SJSA1 (cell line): ENCODE measurements at regions not wholly inside any gene's neighbourhood (a gene's known extent, or its start where the extent isn't known, plus 50 kb on each side); places are given as distances from the start of the nearest gene placed in this dataset.
"Not testable (repeated sequence)": the region's sequence is repeated elsewhere in the genome, so short reads cannot be mapped to it uniquely, and the experiment has no call there.

Experiments used
- DNase-seq, 2 experiments: peaks; one replicate each; pipeline ENCODE4 v3.0.0-alpha.2; 2015 to 2020; ENCODE audit warnings: low spot score in 2 of 2, low read depth in 1 of 2
- H3K27ac ChIP-seq: fragments of 250-450 bp; sonication (Bioruptor Pico); 2 replicates; pipeline ENCODE4 v1.5.1; 2020; ENCODE audit warnings: mild to moderate bottlenecking, moderate library complexity
- H3K27me3 ChIP-seq: fragments of 250-450 bp; sonication (Bioruptor Pico); replicated peaks from 2 replicates; pipeline ENCODE4 v1.5.1; 2020; ENCODE audit warnings: mild to moderate bottlenecking, moderate library complexity
- H3K36me3 ChIP-seq: fragments of 250-450 bp; sonication (Bioruptor Pico); 2 replicates; pipeline ENCODE4 v1.5.1; 2020; ENCODE audit warnings: mild to moderate bottlenecking
- H3K4me1 ChIP-seq: fragments of 250-450 bp; sonication (Bioruptor Pico); replicated peaks from 2 replicates; pipeline ENCODE4 v1.6.1; 2021; ENCODE audit warnings: mild to moderate bottlenecking
- H3K4me3 ChIP-seq: fragments of 250-450 bp; sonication (Bioruptor Pico); 2 replicates; pipeline ENCODE4 v1.5.1; 2020; ENCODE audit warnings: mild to moderate bottlenecking
- H3K9me3 ChIP-seq: fragments of 250-450 bp; sonication (Bioruptor Pico); replicated peaks from 2 replicates; pipeline ENCODE4 v1.5.1; 2020; ENCODE audit warnings: mild to moderate bottlenecking

- H3K4me1 ChIP-seq: peaks cover 16% of the 10 kb centered on the region
- not testable (repeated sequence) for H3K27me3 ChIP-seq, H3K4me3 ChIP-seq, H3K9me3 ChIP-seq, H3K36me3 ChIP-seq, H3K27ac ChIP-seq
- peak; percentile 32 to 69 for DNase-seq
Measured at GRCh38 chr3:75429561-75430220, 234.4 kb upstream of the FRG2C start.

DNA sequence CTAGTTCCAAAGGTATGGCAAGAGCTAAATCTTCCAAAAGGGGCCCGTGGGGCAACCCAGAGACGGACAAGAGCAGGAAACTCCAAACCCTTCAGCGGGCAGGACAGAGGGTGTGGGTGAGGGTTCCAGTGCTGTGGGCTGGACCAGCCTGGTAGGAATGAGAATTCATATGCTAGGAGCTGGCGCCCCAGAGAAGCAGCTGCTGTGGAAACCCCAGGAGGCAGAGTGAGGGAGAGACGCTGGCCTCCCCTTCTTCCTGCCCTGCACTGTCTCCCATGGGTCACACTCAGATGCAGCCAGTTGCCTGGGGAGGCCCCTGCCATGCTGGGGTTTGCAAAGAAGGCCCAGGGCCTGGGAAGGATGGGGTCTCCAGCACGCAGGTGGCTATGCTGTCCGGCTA is 233.7 kb upstream of the FRG2C start:
- not testable (repeated sequence) for H3K27me3 ChIP-seq, H3K27ac ChIP-seq, H3K4me3 ChIP-seq, DNase-seq, H3K9me3 ChIP-seq, H3K36me3 ChIP-seq
- H3K4me1 ChIP-seq: peaks cover 16% of the 10 kb centered on the region

DNA sequence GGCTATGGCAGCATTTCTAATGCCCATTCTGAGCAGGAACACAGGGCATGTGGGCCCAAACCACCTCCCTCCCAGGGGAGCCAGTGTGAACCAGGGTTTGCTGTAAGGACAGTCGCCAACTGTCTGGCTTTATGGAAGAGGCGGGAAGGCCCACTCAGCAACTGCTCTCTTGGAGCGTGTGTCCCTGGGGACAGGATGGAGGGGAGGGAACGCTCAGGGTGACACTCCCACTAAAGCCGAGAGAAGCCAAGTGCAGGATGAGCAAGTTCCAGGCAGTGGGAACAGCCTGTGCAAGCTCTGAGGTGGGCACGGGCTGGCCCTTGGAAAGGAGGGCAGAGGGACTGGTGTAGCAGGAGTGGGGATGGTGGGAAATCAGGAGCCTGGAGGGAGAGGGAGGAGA is 233.0 kb upstream of the FRG2C start:
- not testable (repeated sequence) for H3K9me3 ChIP-seq, H3K4me3 ChIP-seq, H3K36me3 ChIP-seq, H3K27ac ChIP-seq, H3K27me3 ChIP-seq, DNase-seq
- H3K4me1 ChIP-seq: peaks cover 16% of the 10 kb centered on the region

DNA sequence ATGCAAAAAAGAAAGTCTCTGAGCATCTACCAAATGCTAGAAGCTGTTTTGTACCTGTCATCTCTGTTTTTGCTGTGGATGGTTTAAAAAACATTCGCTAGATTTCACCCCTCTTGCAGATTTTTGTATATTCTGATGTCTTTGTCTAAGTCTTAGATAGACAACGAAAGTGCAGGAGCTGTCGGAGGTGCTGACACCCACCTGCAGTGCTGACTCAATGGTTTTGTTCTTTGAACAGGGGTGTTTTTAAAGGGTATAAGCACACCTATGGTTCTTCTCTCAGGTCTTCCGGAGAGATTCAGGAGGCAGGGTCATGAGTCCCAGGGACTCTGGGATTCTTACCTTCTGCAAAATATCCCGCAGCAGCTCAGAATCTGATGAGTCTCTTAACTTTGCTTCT is 231.7 kb upstream of the FRG2C start:
- not testable (repeated sequence) for H3K27me3 ChIP-seq, H3K9me3 ChIP-seq, H3K36me3 ChIP-seq, H3K4me3 ChIP-seq
- DNase-seq: peak in 1 of 2 experiments; percentile 2
- Histone ChIP-seq H3K4me1 (peaks cover 16% of the 10 kb centered on the region), H3K27ac (peak overlapping the region; percentile 56; the same call in 1 of the 2 replicates)

- not testable (repeated sequence) for H3K36me3 ChIP-seq, H3K27me3 ChIP-seq, H3K9me3 ChIP-seq, H3K4me3 ChIP-seq
- H3K27ac ChIP-seq: peak overlapping the region; percentile 93
- peaks cover 16% of the 10 kb centered on the region for H3K4me1 ChIP-seq
- DNase-seq: peak; percentile 59 to 88
Measured at GRCh38 chr3:75432885-75433284, 231.2 kb upstream of the FRG2C start.

DNA sequence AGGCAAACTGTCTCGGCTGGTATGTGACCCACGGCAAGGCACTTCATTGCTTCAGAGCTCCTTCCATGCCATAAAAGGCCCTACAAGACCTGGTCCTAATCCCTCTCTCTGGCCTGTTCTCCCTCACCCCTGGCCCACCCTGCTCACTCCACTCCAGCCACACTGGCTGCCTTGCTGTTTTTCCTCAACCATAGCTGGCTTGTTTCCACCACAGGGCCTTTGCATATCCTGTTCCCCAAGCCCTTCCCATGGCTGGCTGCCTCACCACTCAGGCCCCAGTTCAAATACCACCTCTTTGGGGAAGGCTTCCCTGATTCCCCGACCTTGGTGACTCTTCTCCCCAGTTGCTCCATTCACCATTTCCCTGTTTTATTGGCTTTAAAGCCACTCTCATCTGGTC is 230.8 kb upstream of the FRG2C start:
- not testable (repeated sequence) for DNase-seq, H3K36me3 ChIP-seq, H3K27me3 ChIP-seq, H3K4me3 ChIP-seq, H3K9me3 ChIP-seq
- peaks cover 16% of the 10 kb centered on the region for H3K4me1 ChIP-seq
- H3K27ac ChIP-seq: peak overlapping the region; percentile 93

GRCh38 chr3:75434276-75434912 is 229.7 kb upstream of the FRG2C start:
- DNase-seq: peak; percentile 59 to 71

DNA sequence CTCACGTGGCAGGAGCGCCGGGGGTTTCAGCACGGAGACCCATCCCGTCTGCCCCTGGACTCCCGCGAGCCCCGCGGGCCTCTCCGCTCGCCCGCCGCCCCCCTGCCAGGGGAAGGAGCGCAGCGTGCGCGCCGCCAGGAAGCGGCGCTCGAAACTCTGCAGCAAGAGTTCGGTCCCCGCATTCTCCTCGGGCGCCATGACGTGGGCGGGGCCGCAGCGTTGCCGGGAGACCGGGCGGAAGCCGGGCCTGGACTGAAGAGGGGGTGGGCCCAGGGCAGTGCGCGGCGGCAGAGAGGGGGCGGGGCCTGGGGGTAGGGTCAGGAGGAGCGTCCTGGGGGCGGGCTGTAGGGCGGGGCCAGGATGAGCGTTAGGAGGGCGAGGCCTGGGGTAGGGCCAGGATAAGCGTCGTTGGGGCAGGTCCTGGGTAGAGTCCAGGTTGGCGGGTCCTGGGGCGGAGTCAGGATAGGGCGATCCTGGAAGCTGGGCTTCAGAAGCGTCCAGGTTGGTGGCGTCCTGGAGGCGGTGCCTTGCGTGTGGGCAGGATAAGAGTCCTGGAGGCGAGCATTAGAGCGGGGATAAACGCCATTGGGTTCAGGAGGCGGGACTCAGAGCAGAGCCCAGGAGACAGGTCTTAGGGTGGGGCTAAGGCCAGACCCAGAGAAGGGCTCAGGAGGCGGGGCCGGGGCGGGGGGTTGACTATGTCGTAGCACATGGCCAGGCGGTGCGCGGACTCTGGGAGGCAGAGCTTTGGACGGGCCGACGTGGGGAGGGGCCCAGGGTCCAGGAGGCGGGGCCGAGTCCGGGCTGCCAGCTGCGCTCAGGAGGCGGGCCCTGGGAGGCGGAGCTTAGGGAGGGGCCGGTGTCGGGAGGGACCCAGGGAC is 229.0 kb upstream of the FRG2C start:
- Histone ChIP-seq H3K4me3 (peak overlapping the region; percentile 53), H3K27ac (peak overlapping the region; percentile 93), H3K4me1 (peaks cover 16% of the 10 kb centered on the region)
- not testable (repeated sequence) for H3K27me3 ChIP-seq, H3K9me3 ChIP-seq, H3K36me3 ChIP-seq
- DNase-seq: peak; percentile 93 to 98

More at GRCh38 chr3:75434276-75434912, 229.7 kb upstream of the FRG2C start:
- H3K27me3 ChIP-seq, H3K9me3 ChIP-seq, H3K36me3 ChIP-seq: not testable (repeated sequence)
- Histone ChIP-seq H3K4me3 (peak overlapping the region; percentile 53), H3K4me1 (peaks cover 16% of the 10 kb centered on the region), H3K27ac (peak overlapping the region; percentile 93)

DNA sequence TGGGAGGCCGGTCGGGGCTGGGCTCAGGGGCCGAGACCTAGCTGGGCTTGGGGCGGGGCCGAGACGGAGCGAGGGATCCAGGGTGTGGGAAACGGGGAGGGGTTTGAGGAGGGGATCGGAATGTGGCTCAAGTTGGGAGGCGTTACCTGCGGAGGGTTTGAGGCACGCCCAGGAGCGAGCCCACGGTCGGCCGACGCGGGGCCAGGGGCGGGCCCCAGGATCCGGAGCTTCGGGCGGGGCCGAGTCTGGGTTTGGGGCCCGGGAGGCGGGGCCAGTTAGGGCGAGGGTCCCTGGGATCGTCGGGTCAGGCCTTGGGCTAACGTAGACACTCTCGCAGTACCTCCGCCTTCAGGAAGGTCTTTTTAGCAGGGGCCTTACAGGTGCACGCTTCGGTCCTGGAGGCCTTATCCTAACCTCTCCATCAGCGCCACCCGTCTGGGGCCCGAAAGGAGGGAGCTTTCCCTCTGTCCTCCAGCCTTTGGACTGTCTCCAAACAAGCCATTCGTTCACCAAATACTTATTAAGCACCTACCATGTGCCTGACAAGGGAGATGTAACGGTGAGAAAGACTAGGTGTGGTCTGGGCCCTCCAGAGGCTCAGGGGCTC is 228.2 kb upstream of the FRG2C start:
- H3K36me3 ChIP-seq, DNase-seq, H3K27me3 ChIP-seq, H3K9me3 ChIP-seq: not testable (repeated sequence)
- peak overlapping the region; percentile 74; the same call in 1 of the 2 replicates for H3K27ac ChIP-seq
- H3K4me1 ChIP-seq: peaks cover 16% of the 10 kb centered on the region
- H3K4me3 ChIP-seq: peak overlapping the region; percentile 53

GRCh38 chr3:75440986-75441385 is 223.1 kb upstream of the FRG2C start:
- not testable (repeated sequence) for H3K4me3 ChIP-seq, H3K36me3 ChIP-seq, H3K27me3 ChIP-seq, DNase-seq, H3K9me3 ChIP-seq, H3K27ac ChIP-seq, H3K4me1 ChIP-seq

DNA sequence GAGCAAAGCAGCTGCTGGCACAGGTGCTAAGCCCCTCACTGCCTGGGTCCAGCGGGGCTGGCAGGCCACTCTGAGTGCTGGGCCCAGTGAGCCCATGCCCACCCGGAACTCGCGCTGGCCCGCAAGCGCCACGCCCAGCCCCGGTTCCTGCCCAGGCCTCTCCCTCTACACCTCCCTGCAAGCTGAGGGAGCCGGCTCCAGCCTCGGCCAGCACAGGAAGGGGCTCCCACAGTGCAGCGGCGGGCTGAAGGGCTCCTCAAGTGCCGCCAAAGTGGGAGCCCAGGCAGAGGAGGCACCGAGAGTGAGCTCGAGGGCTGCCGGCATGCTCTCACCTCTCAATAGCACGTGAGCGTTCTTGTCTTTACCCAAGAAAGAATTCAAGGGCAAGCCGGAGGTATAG is 219.5 kb upstream of the FRG2C start:
- H3K36me3 ChIP-seq, H3K27ac ChIP-seq, H3K4me3 ChIP-seq, H3K4me1 ChIP-seq, H3K9me3 ChIP-seq, DNase-seq, H3K27me3 ChIP-seq: not testable (repeated sequence)

- H3K4me3 ChIP-seq, H3K4me1 ChIP-seq, DNase-seq, H3K27me3 ChIP-seq, H3K9me3 ChIP-seq, H3K36me3 ChIP-seq, H3K27ac ChIP-seq: not testable (repeated sequence)
Measured at GRCh38 chr3:75445234-75445633, 218.9 kb upstream of the FRG2C start.

GRCh38 chr3:75446948-75447347 is 217.2 kb upstream of the FRG2C start:
- H3K27ac ChIP-seq, DNase-seq, H3K9me3 ChIP-seq, H3K4me3 ChIP-seq, H3K36me3 ChIP-seq, H3K27me3 ChIP-seq, H3K4me1 ChIP-seq: not testable (repeated sequence)

- not testable (repeated sequence) for H3K4me3 ChIP-seq, DNase-seq, H3K27ac ChIP-seq, H3K9me3 ChIP-seq, H3K4me1 ChIP-seq, H3K27me3 ChIP-seq, H3K36me3 ChIP-seq
Measured at GRCh38 chr3:75453328-75453727, 210.8 kb upstream of the FRG2C start.
